ENCODE measurements at regions not wholly inside any gene's neighbourhood (a gene's known extent, or its start where the extent isn't known, plus 50 kb on each side); places are given as distances from the start of the nearest gene placed in this dataset.
"Not testable (repeated sequence)": the region's sequence is repeated elsewhere in the genome, so short reads cannot be mapped to it uniquely, and the experiment has no call there.

DNA sequence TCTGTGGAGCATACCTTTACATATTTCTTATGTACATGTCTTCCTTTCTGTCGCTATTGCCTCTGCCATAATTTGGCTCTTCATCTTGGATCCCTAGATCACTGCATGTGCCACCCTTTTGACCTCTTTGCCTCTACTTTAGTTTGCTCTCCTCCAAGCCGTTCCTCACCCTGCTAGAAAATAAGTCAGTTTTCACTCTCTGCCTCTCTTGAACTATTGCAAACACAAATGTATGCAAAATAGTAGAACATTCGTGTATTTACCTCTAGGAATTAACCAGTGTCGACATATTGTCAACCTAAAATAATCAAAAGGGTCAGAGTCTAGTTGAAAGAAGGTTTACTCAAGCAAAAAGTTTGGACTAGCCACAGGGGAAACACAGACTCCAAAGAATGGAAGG is 1893.1 kb downstream of the KHDRBS2 start:
- H3K27ac Mint-ChIP-seq; H4K5ac ChIP-seq (ENCODE audit: insufficient read length, low read depth, low read length); H3K4me1 ChIP-seq (ENCODE audit: insufficient read depth, low read length); H3K4ac ChIP-seq (ENCODE audit: low read depth, low read length); H3K27me3 ChIP-seq (ENCODE audit: insufficient read depth, low read length); H2BK20ac ChIP-seq (ENCODE audit: low read depth, low read length, poor library complexity, severe bottlenecking); H3K9me3 Mint-ChIP-seq; H3K4me1 Mint-ChIP-seq; H3K23me2 ChIP-seq (ENCODE audit: insufficient read length, low read depth, low read length, poor library complexity, severe bottlenecking); H3K56ac ChIP-seq (ENCODE audit: insufficient read length, low read depth, low read length); H2AK5ac ChIP-seq (ENCODE audit: insufficient read length, low read length); H4K8ac ChIP-seq (replicated peaks; ENCODE audit: insufficient read length, low read depth, low read length); H3K4me3 Mint-ChIP-seq; H3K27ac ChIP-seq (ENCODE audit: insufficient read length, low read depth, low read length); H2BK15ac ChIP-seq (ENCODE audit: low read depth, low read length); H3K79me2 ChIP-seq (ENCODE audit: insufficient read depth, low read length); H3K27me3 Mint-ChIP-seq (ENCODE audit: low read depth); DNase-seq; H3K18ac ChIP-seq (ENCODE audit: insufficient read length, low read depth, low read length); H3K79me1 ChIP-seq (ENCODE audit: insufficient read depth, low read depth, low read length, poor library complexity, severe bottlenecking); H4K20me1 ChIP-seq (ENCODE audit: control insufficient read depth, insufficient read depth, insufficient read length); H3K9me3 ChIP-seq (ENCODE audit: control insufficient read depth, low read depth, low read length); H2BK5ac ChIP-seq (ENCODE audit: insufficient read length, low read length); H3K4me2 ChIP-seq (ENCODE audit: insufficient read depth, insufficient read length, low read length); H2BK120ac ChIP-seq (ENCODE audit: low read depth, low read length, poor library complexity, severe bottlenecking); H3K23ac ChIP-seq (ENCODE audit: insufficient read length, low read depth, low read length); H2AFZ ChIP-seq (ENCODE audit: low read length); H2BK12ac ChIP-seq (ENCODE audit: insufficient read length, low read depth, low read length); H3T11ph ChIP-seq (ENCODE audit: low read length); H4K91ac ChIP-seq (ENCODE audit: insufficient read length, low read depth, low read length); H3K14ac ChIP-seq (ENCODE audit: insufficient read depth, low read length); H3K36me3 Mint-ChIP-seq (ENCODE audit: insufficient read depth in 1 of 3, low read depth in 3 of 3); H3K9ac ChIP-seq (ENCODE audit: extremely low read depth, insufficient read length, low read length): not testable (repeated sequence)
- WGBS (ENCODE audit: extremely low coverage, insufficient read length, low lambda C conversion rate): no CpG with 5 or more reads among the region's 4 CpGs

- not testable (repeated sequence) for H3K18ac ChIP-seq (ENCODE audit: insufficient read length, low read depth, low read length); H3K9me3 Mint-ChIP-seq
Measured at GRCh38 chr6:60389094-60389493, 1896.9 kb downstream of the KHDRBS2 start.

More at GRCh38 chr6:60389094-60389493, 1896.9 kb downstream of the KHDRBS2 start:
- H3K36me3 Mint-ChIP-seq (ENCODE audit: insufficient read depth in 1 of 3, low read depth in 3 of 3); H4K91ac ChIP-seq (ENCODE audit: insufficient read length, low read depth, low read length); H2BK12ac ChIP-seq (ENCODE audit: insufficient read length, low read depth, low read length); H3K4me1 ChIP-seq (ENCODE audit: insufficient read depth, low read length); H3K23ac ChIP-seq (ENCODE audit: insufficient read length, low read depth, low read length); H4K5ac ChIP-seq (ENCODE audit: insufficient read length, low read depth, low read length); DNase-seq; H3K79me1 ChIP-seq (ENCODE audit: insufficient read depth, low read depth, low read length, poor library complexity, severe bottlenecking); H3K4me2 ChIP-seq (ENCODE audit: insufficient read depth, insufficient read length, low read length); H3K56ac ChIP-seq (ENCODE audit: insufficient read length, low read depth, low read length); H2AFZ ChIP-seq (ENCODE audit: low read length); H3K23me2 ChIP-seq (ENCODE audit: insufficient read length, low read depth, low read length, poor library complexity, severe bottlenecking); H3K79me2 ChIP-seq (ENCODE audit: insufficient read depth, low read length); H3K14ac ChIP-seq (ENCODE audit: insufficient read depth, low read length); H4K20me1 ChIP-seq (ENCODE audit: control insufficient read depth, insufficient read depth, insufficient read length); H3K27ac Mint-ChIP-seq; H4K8ac ChIP-seq (replicated peaks; ENCODE audit: insufficient read length, low read depth, low read length); H2AK5ac ChIP-seq (ENCODE audit: insufficient read length, low read length); H3K4ac ChIP-seq (ENCODE audit: low read depth, low read length); H3K27ac ChIP-seq (ENCODE audit: insufficient read length, low read depth, low read length); H3K4me1 Mint-ChIP-seq; H3K9me3 ChIP-seq (ENCODE audit: control insufficient read depth, low read depth, low read length); H2BK20ac ChIP-seq (ENCODE audit: low read depth, low read length, poor library complexity, severe bottlenecking); H2BK120ac ChIP-seq (ENCODE audit: low read depth, low read length, poor library complexity, severe bottlenecking); H3K9ac ChIP-seq (ENCODE audit: extremely low read depth, insufficient read length, low read length); H3K27me3 ChIP-seq (ENCODE audit: insufficient read depth, low read length); H3K27me3 Mint-ChIP-seq (ENCODE audit: low read depth); H2BK5ac ChIP-seq (ENCODE audit: insufficient read length, low read length); H3T11ph ChIP-seq (ENCODE audit: low read length); H2BK15ac ChIP-seq (ENCODE audit: low read depth, low read length); H3K4me3 Mint-ChIP-seq: not testable (repeated sequence)
- WGBS (ENCODE audit: extremely low coverage, insufficient read length, low lambda C conversion rate): no CpG with 5 or more reads among the region's 3 CpGs
